Suprapubic skin (tissue), 4 donors: ENCODE measurements at regions not wholly inside any gene's neighbourhood (a gene's known extent, or its start where the extent isn't known, plus 50 kb on each side); places are given as distances from the start of the nearest gene placed in this dataset.

Experiments used
- EP300 ChIP-seq: sonication (generic); formaldehyde crosslinking; IDR thresholded peaks from one replicate; pipeline ENCODE4 v1.6.1; 2017; ENCODE audit warnings: antibody characterized with exemption
- POLR2A ChIP-seq, 2 donors: fragments of 450-650 bp; IDR thresholded peaks; one replicate each; pipeline ENCODE4 v1.6.1; 2017; ENCODE audit warnings: antibody characterized with exemption in 2 of 2, mild to moderate bottlenecking in 2 of 2, moderate library complexity in 2 of 2
- POLR2AphosphoS5 ChIP-seq, 3 donors: sonication (generic); formaldehyde crosslinking; IDR thresholded peaks; one replicate each; pipeline ENCODE4 v1.6.1; 2017; ENCODE audit warnings: antibody characterized with exemption in 3 of 3

DNA sequence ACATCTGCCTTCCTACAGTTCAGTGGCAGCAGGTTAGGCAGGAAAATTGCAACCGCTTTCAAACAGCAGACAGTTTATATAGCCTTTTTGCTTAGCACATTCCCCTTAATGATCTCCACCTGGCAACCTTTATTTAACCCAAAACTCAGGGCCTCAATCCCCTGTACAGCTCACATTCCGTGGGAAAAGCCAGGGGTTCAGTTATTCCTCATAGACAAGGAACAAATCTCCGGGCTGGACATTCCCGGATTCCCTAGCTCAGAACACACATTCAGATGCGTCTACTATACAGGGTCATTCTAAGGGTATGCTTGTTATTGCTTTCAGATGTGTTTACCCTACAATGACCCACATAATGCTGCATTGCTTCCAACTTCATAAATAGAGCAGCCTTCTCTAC is 73.8 kb upstream of the DCN start:
- no peak for TF ChIP-seq EP300
- no peak for TF ChIP-seq POLR2A (IDR thresholded peaks at IDR 0.05)
- no peak for TF ChIP-seq POLR2AphosphoS5 (IDR thresholded peaks at IDR 0.05)
